Activated effector memory CD4-positive, alpha-beta T cell treated with Interleukin-2 at 50 U/mL for 16 hours (primary cell): ENCODE measurements at regions not wholly inside any gene's neighbourhood (a gene's known extent, or its start where the extent isn't known, plus 50 kb on each side); places are given as distances from the start of the nearest gene placed in this dataset.
A peak's percentile ranks its signal among the peaks of the same experiment; 100 is the strongest.
"Not testable (repeated sequence)": the region's sequence is repeated elsewhere in the genome, so short reads cannot be mapped to it uniquely, and the experiment has no call there.

Source experiments
- DNase-seq: peaks from one replicate; pipeline ENCODE4 v3.0.0-alpha.2; 2020

DNA sequence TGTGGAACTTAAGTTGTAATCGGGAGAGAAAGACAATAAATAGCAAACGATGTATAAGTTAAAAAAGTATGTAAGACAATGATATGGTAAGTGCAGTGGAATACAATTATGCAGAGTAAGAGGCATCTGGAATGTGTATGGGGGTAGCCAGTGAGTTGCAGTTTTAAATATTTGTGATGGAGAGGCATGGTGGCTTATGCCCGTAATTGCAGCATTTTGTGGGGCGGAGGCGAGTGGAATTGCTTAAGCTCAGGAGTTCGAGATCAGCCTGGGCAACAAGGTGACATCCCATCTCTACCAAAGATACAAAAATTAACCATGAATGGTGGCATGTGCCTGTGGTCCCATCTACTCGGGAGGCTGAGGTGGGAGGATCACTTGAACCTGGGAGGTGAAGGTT, 52.5 kb upstream of the WDFY3 start:
- no peak for DNase-seq

DNA sequence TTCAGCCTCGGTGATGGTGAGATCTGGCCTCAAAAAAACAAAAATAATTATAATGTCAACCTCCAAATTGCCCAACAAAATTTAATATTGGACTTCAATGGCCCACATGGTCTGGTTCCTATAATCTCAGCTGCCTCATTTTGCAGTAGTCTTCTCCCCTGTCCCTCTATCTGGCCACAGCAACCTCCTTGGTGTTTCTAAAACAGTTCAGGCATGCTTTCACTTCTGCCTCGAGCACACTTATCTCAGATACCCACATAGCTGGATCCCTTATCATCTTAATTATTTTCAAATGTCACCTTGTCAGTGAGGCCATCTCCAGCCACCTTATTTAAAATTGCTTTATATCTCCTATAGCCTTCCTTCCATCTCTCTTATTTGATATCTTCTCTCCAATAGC, 52.9 kb upstream of the WDFY3 start:
- DNase-seq: no peak

DNA sequence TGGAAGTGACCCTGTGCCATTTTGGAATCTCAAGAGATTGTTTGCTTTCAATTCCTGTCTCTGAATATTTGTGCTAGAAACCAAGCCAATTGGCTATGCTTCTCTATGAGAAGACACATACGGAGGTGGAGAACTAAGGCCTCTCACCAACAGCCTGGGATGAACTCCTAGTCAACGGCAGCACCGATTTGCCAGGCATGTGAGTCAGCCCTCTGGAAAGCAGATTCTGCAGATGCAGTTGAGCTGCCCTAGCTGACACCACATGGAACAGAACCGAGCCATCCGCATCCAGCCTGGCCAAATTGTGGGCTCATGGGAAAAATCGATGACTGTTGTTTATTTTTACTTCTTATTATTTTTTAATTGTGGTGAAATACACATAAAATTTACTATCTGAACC, 58.2 kb upstream of the WDFY3 start:
- DNase-seq: no peak

DNA sequence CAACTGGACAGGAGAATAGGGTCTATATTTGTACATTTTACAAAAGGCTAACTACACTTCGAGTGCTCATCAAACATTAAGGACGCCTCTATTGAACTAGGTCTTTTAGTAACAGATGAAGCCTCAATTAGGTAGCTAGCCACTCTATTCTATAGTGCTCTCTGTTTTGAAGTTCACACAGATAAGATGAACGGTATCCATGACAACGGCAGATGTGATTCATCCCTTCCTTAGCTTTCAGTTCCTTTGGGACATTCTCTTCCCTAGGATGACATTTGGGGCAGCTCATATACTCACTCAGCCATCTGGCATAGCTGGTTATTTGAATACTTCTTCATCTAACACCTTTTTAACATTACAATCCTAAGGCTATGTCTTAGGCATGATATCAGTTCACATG, 62.4 kb upstream of the WDFY3 start:
- no peak for DNase-seq

DNA sequence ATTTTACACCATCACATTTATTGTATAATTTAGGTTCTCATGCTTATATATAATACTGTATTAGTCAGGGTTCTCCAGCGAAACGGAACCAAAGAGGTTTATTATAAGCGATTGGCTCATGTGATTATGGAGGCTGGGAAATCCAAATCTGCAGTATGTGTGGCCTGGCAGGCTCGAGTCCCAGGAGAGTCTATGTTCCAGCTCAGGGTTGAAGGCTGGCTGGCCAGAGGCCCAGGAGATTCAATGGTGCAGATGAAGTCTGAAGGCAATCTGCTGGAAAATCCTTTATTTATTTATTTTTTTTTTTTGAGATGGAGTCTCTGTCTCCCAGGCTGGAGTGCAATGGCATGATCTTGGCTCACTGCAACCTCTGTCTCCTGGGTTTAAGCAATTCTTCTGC, 63.0 kb upstream of the WDFY3 start:
- no peak for DNase-seq

DNA sequence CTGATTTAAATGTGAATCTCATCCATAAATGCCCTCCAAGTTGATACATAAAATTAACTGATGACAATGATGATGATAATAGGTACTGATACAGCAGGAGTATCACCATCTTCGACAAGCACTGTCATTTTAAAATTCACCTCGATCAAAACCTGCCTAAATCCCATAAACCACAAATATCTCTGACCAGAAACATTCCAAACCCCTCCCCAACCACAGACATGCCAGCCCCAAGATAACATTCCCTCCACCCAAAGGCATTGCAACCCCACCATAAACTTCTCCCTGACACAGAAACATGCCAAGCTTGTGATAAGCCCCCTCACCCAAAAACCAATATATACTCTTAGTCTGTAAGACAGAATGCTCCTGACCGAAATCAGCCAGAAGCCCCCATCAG, 63.7 kb upstream of the WDFY3 start:
- no peak for DNase-seq

DNA sequence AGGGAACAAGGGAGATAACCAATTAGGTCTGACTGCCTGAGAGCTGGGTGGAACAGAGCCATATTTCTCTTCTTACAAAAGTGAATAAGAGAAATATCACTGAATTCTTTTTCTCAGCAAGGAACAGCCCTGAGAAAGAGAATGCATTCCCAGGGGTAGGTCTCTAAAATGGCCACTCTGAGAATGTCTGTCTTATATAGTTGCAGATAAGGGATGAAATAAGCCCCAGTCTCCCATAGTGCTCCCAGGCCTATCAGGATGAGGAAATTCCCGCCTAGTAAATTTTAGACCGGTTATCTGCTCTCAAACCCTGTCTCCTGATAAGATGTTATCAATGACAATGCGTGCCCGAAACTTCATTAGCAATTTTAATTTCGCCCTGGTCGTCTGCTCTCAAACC, 67.3 kb upstream of the WDFY3 start:
- DNase-seq: not testable (repeated sequence)

DNA sequence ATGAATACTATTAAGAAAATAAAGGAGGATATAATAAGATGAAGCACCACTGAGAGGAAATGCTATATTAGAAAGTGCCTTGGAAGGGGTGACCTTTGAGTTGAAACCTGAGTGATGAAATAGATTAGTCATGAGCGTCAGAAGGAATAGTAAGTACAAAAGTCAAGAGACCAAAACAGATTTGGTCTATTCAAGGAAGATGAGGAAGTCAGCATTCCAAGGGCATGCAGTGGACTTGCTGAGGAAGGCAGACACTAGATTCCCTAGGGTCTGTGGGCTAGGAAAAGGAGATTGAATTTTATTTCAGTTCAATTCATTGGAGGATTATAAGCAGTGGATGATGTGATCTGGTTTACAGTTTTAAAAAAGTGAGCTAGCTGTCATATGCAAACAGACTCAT, 73.0 kb upstream of the WDFY3 start:
- DNase-seq: no peak

DNA sequence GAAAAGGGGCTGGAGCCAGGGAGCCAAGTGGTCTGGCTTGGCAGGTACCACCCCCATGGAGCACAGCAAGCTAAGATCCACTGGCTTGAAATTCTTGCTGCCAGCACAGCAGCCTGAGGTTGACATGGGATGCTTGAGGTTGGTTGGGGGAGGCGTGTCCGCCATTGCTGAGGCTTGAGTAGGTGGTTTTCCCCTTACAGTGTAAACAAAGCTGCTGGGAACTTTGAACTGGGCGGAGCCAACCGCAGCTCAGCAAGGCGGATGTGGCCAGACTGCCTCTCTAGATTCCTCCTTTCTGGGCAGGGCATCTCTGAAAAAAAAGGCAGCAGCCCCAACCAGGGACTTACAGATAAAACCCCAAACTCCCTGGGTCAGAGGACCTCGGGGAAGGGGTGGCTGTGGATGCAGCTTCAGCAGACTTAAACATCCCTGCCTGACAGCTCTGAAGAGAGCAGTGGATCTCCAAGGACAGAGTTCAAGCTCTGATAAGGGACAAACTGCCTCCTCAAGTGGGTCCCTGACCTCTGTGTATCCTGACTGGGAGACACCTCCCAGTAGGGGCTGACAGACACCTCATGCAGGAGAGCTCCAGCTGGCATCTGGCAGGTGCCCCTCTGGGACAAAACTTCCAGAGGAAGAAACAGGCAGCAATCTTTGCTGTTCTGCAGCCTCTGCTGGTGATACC, 77.5 kb upstream of the WDFY3 start:
- peak; percentile 10 for DNase-seq

DNA sequence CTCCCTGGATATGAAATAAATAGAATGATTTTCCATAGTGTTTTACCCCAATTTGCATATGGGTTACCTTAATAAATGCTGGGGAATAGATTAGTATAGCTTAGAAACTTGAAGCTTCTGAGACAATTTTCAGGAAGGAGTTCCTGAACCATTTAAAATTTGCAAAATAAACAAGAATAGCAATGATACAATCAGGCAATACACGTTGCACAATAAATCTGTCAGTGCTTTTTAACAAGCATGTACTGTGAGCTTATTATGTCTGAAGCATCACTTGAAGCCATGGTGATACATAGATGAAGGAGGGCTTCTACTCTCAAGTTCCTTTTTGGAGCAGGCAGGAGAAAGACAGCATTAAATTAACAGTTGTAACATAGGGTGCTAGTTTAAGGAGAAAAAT, 84.2 kb upstream of the WDFY3 start:
- no peak for DNase-seq

DNA sequence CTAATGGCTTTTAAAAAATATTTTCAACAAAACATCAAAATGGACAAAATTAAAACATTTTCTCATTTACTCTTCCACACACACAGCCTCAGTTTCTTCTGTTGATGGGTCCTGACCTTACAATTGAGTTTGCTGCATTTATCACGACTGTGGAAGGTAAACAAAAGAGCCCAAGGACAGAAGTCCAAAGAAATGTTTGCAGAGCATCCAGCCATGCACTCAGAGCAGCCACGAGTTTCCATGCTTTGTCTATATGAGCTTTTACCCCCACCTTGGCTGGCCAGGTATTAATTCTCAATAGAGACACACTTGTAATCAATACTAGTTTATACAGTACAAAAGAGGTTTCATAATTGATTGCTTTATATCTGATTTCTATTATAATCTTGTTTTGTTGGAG, 85.0 kb upstream of the WDFY3 start:
- no peak for DNase-seq

DNA sequence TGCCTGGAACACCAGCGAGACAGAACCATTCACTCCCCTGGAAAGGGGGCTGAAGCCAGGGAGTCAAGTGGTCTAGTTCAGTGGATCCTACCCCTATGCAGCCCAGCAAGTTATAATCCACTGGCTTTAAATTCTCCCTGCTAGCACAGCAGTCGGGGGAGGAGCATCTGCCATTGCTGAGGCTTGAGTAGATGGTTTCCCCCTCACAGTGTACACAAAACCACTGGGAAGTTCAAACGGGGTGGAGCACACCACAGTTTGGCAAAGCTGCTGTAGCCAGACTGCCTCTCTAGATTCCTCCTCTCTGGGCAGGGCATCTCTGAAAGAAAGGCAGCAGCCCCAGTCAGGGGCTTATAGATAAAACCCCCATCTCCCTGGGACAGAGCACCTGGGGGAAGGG, 88.4 kb upstream of the WDFY3 start:
- DNase-seq: not testable (repeated sequence)

DNA sequence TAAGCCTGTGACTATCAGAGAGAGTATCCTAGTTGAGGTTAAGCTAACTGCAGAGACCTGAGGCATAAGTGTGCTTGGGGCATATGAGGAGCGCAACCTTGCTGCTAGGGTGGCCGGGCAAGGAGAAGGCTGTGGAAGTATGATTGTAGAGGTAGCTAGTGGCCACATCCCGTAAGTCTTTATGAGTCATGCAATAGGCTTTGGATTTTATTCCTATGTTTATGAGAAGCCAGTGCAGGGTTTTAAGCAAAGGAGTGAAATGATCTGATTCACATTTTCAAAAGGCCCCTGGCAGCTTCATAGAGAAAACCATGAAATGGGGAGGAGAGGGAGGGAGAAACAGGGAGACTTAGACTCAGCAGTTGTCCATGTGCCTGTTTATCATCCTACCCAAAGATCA, 92.1 kb upstream of the WDFY3 start:
- DNase-seq: no peak

DNA sequence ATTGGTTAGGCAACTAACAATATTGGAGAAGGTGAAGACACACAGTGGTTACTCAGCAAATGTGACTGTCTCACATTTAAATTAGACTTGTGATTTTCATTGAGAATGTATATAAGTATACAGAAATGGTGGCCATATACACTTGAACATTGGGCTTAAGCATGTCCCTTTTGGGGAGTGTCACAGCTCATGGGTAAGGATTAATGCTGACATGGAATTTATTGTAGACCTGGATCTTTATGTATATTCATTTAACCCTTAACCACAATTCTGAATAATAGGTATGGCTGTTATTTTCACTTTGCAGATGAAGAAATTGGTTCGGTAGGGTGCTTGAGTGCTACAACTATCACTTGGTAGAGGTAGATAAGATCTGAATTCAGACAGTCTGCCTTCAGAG, 95.5 kb upstream of the WDFY3 start:
- no peak for DNase-seq

DNA sequence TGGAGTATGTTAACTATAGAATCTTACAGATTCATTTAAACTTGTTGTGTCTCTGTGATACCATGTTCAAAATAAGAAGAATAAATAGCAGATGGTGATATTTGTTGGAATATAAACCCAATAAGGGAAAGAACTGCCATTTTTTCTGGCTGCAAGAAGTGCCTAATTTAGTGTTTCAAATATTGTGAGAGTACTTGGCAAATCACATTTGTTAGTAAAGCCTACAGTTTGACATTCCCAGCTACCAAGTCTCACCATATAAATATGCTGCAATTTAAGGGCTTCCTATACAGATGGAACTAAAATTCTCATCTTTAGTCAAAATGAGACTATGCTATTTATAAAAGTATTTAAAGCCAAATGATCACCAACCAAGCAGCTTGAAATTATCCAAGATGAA, 96.0 kb upstream of the WDFY3 start:
- no peak for DNase-seq

DNA sequence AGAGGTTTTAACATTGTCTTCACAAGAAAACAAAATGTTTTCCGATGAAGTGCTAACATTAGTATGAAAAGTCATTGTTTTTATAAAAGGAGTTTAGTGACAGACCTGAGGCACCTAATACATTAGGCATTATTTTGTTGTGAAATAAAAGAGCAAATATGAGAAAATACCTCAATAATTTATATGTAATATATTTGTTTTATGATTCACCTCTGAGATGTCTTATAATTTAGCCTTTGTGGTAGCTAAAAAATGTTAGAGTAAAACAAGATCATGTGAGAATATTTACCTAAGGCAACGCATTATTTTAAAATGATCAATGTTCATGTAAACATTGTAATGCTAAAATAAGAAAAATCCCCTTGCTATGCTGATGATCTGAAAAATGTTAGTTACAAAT, 100.9 kb upstream of the WDFY3 start:
- DNase-seq: no peak

DNA sequence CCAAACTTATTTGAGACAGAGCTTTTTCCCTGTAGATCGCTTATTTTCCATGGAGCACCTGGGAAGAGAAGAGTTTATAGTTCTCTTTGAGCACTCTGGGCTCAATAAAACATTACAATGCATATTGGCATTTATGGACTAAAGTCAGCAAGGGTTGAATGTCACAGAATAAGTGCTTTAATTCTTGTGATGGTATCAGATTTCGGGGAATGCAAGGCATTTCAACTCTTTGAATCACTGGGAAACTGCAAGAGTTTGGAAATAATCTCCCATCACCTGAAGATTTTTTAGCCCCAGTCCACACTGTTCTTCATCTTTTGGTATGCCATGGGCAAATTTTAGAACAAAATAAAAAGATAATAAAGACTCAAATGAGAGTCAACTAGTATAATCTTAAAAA, 111.5 kb upstream of the WDFY3 start:
- no peak for DNase-seq

DNA sequence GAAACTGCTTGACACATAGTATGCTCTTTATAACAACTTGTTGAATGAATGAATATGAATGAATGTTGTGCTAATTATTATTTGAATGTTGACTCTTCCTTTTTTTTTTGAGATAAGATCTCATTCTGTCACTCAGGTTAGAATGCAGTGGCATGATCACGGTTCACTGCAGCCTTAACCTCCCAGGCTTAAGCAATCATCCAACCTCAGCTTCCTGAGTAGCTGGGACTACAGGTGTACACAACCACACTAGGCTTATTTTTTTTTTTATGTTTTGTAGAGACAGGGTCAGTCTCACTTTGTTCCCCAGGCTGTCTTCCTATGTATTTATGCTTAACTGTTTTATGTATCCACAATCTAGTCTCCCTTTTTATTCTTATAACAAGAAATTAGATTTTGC, 114.7 kb upstream of the WDFY3 start:
- DNase-seq: no peak

DNA sequence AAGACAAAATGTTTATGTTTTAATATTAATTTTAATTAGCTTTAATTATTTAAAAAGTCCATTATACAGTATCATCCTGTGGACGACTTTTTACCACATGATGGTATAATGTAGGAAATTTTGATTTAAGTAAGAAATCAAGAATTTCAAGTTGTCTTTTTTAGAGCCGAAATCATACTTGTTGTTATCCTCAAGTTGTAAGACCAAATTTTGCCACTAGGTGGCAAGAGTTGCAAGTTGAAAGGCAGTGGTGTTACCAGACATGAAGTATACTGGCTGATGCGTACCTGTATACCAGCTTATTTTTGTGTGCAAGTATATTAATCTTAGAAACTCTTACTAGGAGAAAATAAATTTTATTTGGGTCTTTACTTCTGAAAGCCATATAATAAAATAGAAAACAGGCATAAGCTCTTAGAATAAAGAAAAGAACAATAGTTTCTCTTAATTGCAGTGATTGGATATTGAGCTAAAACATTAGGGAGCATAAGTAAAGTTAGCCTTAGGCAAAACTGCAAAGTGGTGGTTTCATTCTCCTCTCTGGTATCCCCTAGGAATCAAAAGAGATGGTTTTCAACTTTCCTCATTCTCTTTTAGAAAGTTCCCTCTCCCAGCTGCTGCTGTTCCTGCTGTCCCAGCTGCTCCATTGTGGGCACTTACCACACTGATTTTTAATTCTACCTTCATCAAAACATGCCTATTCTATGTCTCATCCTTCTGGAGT, 118.0 kb upstream of the WDFY3 start:
- DNase-seq: no peak

DNA sequence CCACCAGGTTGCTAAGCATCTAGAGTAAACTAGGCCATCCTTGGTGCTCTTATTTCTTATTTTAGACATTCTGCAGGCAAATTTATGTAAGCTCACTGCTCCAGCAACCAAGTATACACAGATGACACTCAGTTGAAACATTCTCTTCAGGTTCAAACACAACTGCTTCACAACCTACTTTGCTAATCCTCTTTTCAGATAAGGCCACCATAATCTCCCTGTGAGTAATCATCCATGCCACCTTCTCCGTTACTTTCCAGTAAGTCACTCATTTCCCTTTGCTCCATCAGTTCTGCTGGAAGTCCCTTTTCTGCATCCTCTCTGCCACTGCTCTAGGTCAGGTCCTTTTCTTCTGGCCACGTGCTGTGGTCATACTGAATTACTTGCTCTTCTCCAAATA, 120.2 kb upstream of the WDFY3 start:
- no peak for DNase-seq

DNA sequence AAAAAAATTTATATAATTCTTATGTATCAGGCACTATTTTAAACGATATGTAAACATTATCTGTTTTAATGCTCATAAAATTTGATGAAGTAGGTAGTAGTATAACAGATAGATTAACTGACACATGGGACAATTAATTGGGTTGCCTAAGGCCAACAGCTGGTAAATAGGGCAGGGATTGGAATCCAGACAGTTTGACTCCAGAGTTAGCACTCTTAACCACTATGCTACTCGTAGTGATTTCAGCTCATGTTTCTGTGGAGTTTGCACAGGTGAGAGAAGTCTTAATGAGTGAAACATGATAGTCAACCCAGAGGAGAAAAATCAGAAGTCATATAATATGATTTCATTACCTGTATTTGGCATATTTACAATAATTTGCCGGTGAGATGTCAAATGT, 126.0 kb upstream of the WDFY3 start:
- no peak for DNase-seq

DNA sequence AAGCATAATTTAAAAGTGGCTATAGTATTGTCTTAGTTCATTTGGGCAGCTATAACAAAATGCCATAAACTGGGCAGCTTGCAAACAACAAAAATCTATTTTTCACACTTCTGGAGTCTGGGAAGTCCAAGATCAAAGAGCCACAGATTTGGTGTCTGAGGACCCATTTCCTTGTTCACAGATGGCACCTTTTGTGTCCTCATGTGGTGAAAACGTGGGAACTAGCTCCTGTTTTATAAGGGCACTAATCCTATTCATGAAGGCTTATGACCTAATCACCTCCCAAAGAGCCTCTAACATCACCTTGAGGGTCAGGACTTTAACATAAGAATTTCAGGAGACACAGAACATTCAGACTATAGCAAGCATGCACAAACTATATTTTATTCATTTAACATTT, 126.5 kb upstream of the WDFY3 start:
- DNase-seq: no peak

DNA sequence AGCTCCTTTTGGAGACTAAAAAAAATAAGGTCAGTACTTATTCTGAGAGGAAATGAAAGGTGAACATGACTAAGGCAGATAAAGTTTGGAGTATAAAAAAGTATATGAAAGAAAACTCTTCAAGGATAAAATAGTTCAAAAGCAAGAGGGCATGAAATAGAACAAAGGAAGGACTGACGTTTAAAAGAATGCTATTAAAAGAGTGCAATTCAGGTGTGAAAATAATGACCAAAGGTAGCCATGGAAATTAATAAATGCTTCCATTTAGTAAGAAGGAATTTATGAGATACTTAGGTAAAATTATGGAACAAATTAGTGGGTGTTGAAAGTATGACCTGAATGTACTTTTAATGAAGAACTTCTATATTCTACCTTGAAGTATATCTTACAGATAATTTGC, 128.2 kb upstream of the WDFY3 start:
- no peak for DNase-seq

DNA sequence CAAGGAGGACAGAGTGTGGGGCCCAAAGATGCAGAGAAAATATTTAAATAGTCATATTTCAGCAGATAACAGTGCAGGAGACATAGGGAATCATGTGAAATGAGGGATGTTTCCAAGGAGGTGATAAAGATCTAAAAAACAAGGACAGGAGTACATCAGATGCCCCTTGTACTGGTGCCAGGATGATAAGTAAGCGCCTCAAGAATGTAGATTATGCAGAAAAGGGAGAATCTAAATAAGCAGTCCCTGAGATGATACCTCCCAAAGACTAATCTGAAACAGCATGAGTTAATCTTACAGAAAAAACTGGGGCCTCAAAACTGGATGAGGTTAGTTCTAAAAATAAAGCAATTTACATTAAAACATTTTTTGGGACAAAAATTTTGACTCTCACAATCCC, 136.1 kb upstream of the WDFY3 start:
- no peak for DNase-seq

DNA sequence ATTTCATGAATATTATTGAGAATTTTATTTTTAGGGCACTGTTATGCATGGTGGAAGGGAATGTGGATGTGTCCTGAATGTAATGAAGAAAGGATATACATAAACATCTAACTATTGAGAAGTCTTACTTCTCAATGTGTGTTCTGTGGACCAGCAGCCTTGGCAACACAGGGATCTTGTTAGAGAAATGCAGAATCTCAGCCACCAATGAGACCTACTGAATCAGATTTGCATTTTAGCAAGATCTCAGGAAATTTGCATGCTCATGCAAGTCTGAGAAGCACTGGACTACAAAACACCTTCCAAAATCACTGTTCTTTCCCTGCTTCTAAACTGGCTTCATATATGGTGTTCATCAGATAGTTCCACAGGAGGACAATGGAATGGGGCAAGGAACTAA, 139.7 kb upstream of the WDFY3 start:
- no peak for DNase-seq
